Natural killer cell (primary cell): ENCODE measurements at regions not wholly inside any gene's neighbourhood (a gene's known extent, or its start where the extent isn't known, plus 50 kb on each side); places are given as distances from the start of the nearest gene placed in this dataset.
"Not testable (repeated sequence)": the region's sequence is repeated elsewhere in the genome, so short reads cannot be mapped to it uniquely, and the experiment has no call there.

Source experiments
- ATAC-seq, 3 donors: fragments of 150-1000 bp in 2 of 3; fragments of 200-7000 bp in 1 of 3; cut with Tn5 transposase; 1 replicate in 1 of 3; 2 replicates in 2 of 3; pipeline ENCODE4 v1.10.0; 2021; ENCODE audit warnings: mild to moderate bottlenecking in 2 of 3, moderate library complexity in 2 of 3
- DNase-seq, 2 donors: peaks; one replicate each; pipeline versions ENCODE4 v3.0.0 to v3.0.0-alpha.2; 2013 to 2021; ENCODE audit warnings: mixed read lengths in 1 of 2
- H3K27ac ChIP-seq: one replicate; pipeline ENCODE4 v1.5.1; 2013; ENCODE audit warnings: mild to moderate bottlenecking, low read length
- H3K27me3 ChIP-seq: one replicate; pipeline ENCODE4 v1.6.1; 2013; ENCODE audit warnings: low read length; ENCODE audit not compliant: control insufficient read depth, insufficient read depth
- H3K36me3 ChIP-seq: one replicate; pipeline ENCODE4 v1.6.1; 2013; ENCODE audit warnings: low read length; ENCODE audit not compliant: control insufficient read depth, insufficient read depth
- H3K4me1 ChIP-seq: one replicate; pipeline ENCODE4 v1.6.1; 2013; ENCODE audit warnings: low read length; ENCODE audit not compliant: control insufficient read depth, insufficient read depth
- H3K4me3 ChIP-seq: one replicate; pipeline ENCODE4 v1.5.1; 2013; ENCODE audit warnings: low read length
- H3K9me3 ChIP-seq: one replicate; pipeline ENCODE4 v1.6.1; 2013; ENCODE audit warnings: low read length; ENCODE audit not compliant: control insufficient read depth, insufficient read depth
- H3K27ac Mint-ChIP-seq, 2 donors: one replicate each; pipeline ENCODE4 v1.8.0; 2022; ENCODE audit warnings: mild to moderate bottlenecking in 2 of 2, mixed read lengths in 2 of 2, moderate library complexity in 1 of 2
- H3K27me3 Mint-ChIP-seq, 2 donors: one replicate each; pipeline ENCODE4 v1.8.0; 2022; ENCODE audit warnings: low read depth in 2 of 2, mixed read lengths in 2 of 2
- H3K36me3 Mint-ChIP-seq: one replicate; pipeline ENCODE4 v1.8.0; 2022; ENCODE audit warnings: mixed read lengths
- H3K4me1 Mint-ChIP-seq, 2 donors: one replicate each; pipeline ENCODE4 v1.8.0; 2022; ENCODE audit warnings: mixed read lengths in 2 of 2
- H3K4me3 Mint-ChIP-seq: one replicate; pipeline ENCODE4 v1.8.0; 2022; ENCODE audit warnings: mild to moderate bottlenecking, moderate library complexity, mixed read lengths
- H3K9me3 Mint-ChIP-seq, 2 donors: one replicate each; pipeline ENCODE4 v1.8.0; 2022; ENCODE audit warnings: mixed read lengths in 2 of 2
- CTCF ChIP-seq: fragments of 200-600 bp; IDR thresholded peaks from one replicate; pipeline ENCODE4 v1.8.0; 2022; ENCODE audit warnings: antibody characterized with exemption
- WGBS: methylation state at CpG from one replicate; pipeline ENCODE4 v1.1.7; 2013; ENCODE audit warnings: missing lambda C conversion rate; ENCODE audit not compliant: insufficient coverage; 5-methylcytosine and 5-hydroxymethylcytosine counted together
- intact Hi-C: fragments of 100-400 bp; cut with micrococcal nuclease; formaldehyde crosslinking; loops from one replicate; pipeline ENCODE4 v1.14.2; 2022

DNA sequence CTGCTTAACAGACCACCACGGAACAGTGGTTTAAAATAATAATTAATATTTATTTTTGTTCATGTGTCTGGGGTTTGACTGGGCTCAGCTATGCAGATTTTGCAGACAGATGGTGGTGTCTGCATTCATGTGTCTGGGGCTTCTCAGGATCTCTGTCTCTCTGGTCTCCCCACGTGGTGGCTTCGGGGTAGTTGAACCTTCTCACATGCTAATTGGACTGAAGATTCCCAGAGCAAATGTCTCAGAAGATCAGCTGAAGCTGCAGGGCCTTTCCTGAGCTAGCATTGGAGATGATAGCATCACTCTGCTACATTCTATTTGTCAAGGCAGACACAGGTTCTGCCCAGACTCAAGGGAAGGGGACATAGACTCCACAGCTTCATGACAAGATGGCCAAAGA lies 109.1 kb upstream of the DNAH14 start:
- H3K36me3 Mint-ChIP-seq, result peaks cover 16% of the 10 kb centered on the region
- intact Hi-C loops, result no loop called here
- no peak for TF ChIP-seq CTCF
- no peaks in the 10 kb centered on the region for H3K4me1 Mint-ChIP-seq
- no peaks in the 10 kb centered on the region for H3K27me3 ChIP-seq
- H3K4me1 ChIP-seq, result no peaks in the 10 kb centered on the region
- H3K4me3 ChIP-seq, result no peak overlapping the region
- peaks cover 10 to 14% of the 10 kb centered on the region in 2 donors for H3K9me3 Mint-ChIP-seq
- peaks cover 3% of the 10 kb centered on the region for H3K9me3 ChIP-seq
- H3K36me3 ChIP-seq, result no peaks in the 10 kb centered on the region
- H3K27ac ChIP-seq, result no peak overlapping the region
- H3K4me3 Mint-ChIP-seq, result no peak overlapping the region
- DNase-seq, result no peak
- H3K27ac Mint-ChIP-seq, result no peak overlapping the region
- 81% methylated on average over 2 of the region's 3 CpGs for WGBS
- ATAC-seq, result no peak
- peaks cover 14 to 27% of the 10 kb centered on the region in 2 donors for H3K27me3 Mint-ChIP-seq

DNA sequence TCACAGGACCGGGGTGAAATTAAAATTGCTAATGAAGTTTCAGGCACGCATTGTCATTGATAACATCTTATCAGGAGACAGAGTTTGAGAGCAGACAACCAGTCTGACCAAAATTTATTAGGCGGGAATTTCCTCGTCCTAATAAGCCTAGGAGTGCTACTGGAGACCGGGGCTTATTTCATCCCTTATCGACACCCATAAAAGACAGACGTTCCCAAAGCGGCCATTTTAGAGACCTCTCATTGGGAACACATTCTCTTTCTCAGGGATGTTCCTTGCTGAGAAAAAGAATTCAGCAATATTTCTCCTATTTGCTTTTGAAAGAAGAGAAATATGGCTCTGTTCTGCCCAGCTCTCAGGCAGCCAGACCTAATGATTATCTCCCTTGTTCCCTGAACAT lies 107.7 kb upstream of the DNAH14 start:
- H3K9me3 ChIP-seq, H3K27ac Mint-ChIP-seq, DNase-seq, H3K4me3 ChIP-seq, ATAC-seq, H3K36me3 ChIP-seq, H3K4me1 ChIP-seq, H3K4me3 Mint-ChIP-seq, H3K27me3 ChIP-seq, H3K27ac ChIP-seq, intact Hi-C loops, H3K4me1 Mint-ChIP-seq: not testable (repeated sequence)
- peaks cover 14 to 28% of the 10 kb centered on the region in 2 donors for H3K27me3 Mint-ChIP-seq
- H3K9me3 Mint-ChIP-seq, result peaks cover 13 to 14% of the 10 kb centered on the region in 2 donors
- 96% methylated on average over 8 of the region's 8 CpGs for WGBS
- H3K36me3 Mint-ChIP-seq, result peaks cover 18% of the 10 kb centered on the region

GRCh38 chr1:224825525-224826000 lies 103.9 kb upstream of the DNAH14 start:
- Mint-ChIP-seq H3K4me3 (no peak overlapping the region), H3K4me1 (no peaks in the 10 kb centered on the region), H3K27me3 (peaks cover 17 to 18% of the 10 kb centered on the region in 2 donors), H3K9me3 (peaks cover 12 to 14% of the 10 kb centered on the region in 2 donors), H3K36me3 (peaks cover 18% of the 10 kb centered on the region), H3K27ac (no peak overlapping the region)
- TF ChIP-seq CTCF, result no peak
- WGBS, result no CpG with 5 or more reads among the region's 1 CpG
- Histone ChIP-seq H3K36me3 (no peaks in the 10 kb centered on the region), H3K4me1 (no peaks in the 10 kb centered on the region), H3K27me3 (no peaks in the 10 kb centered on the region), H3K9me3 (peaks cover 3% of the 10 kb centered on the region), H3K4me3 (no peak overlapping the region), H3K27ac (no peak overlapping the region)
- no peak for DNase-seq
- no peak for ATAC-seq
- intact Hi-C loops, result no loop called here

- peaks cover 17 to 18% of the 10 kb centered on the region in 2 donors for H3K27me3 Mint-ChIP-seq
- no peak for TF ChIP-seq CTCF
- ATAC-seq, result no peak
Measured at GRCh38 chr1:224828691-224829090, 100.8 kb upstream of the DNAH14 start.

More at GRCh38 chr1:224828691-224829090, 100.8 kb upstream of the DNAH14 start:
- no peaks in the 10 kb centered on the region for H3K4me1 ChIP-seq
- H3K36me3 ChIP-seq, result no peaks in the 10 kb centered on the region
- DNase-seq, result no peak
- intact Hi-C loops, result no loop called here
- Mint-ChIP-seq H3K4me1 (no peaks in the 10 kb centered on the region), H3K36me3 (peaks cover 12% of the 10 kb centered on the region), H3K27ac (no peak overlapping the region), H3K9me3 (peaks cover 7 to 17% of the 10 kb centered on the region in 2 donors), H3K4me3 (no peak overlapping the region)
- H3K27me3 ChIP-seq, result no peaks in the 10 kb centered on the region
- no peak overlapping the region for H3K4me3 ChIP-seq
- no peak overlapping the region for H3K27ac ChIP-seq
- no peaks in the 10 kb centered on the region for H3K9me3 ChIP-seq
